ENCODE measurements at regions not wholly inside any gene's neighbourhood (a gene's known extent, or its start where the extent isn't known, plus 50 kb on each side); places are given as distances from the start of the nearest gene placed in this dataset.

DNA sequence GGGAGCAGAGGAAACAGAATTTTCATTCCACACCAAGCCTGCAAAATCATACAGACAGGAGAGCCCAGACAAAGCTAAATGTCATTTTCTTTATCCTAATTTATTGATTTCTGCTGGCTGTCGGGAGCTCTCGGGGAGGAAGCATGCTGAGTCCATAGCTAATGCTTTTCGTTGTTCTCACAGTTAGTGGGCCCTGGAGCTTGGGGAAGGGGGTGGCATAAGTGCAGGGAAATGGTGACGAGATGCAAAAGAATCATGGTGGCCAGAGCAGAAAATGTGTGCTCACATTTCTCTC is 202.4 kb downstream of the TOMM20 start:
- TF ChIP-seq POU2F2 (IDR thresholded peaks at IDR 0.05; ENCODE audit: low read depth, low read length) (no peak), TAF1 (IDR thresholded peaks at IDR 0.05; ENCODE audit: low read depth, low read length) (no peak), POLR2A (IDR thresholded peaks at IDR 0.05; ENCODE audit: low read depth, low read length) (no peak), SPI1 (IDR thresholded peaks at IDR 0.05; ENCODE audit: low read depth, low read length) (no peak), PAX5 (IDR thresholded peaks at IDR 0.05; ENCODE audit: insufficient read depth, low read length, severe bottlenecking) (no peak), POLR2AphosphoS5 (IDR thresholded peaks at IDR 0.05; ENCODE audit: low read depth, low read length) (no peak; the same call in 1 of the 2 replicates)
- no peak for FAIRE-seq
- DNase-seq (ENCODE audit: insufficient read length, low spot score), result no peak

GRCh38 chr1:234925440-234926263 is 203.0 kb downstream of the TOMM20 start:
- DNase-seq (ENCODE audit: insufficient read length, low spot score) (no peak), FAIRE-seq (peak; percentile 23)
- TF ChIP-seq SPI1 (IDR thresholded peaks at IDR 0.05; ENCODE audit: low read depth, low read length) (no peak), POLR2A (IDR thresholded peaks at IDR 0.05; ENCODE audit: low read depth, low read length) (no peak), POLR2AphosphoS5 (IDR thresholded peaks at IDR 0.05; ENCODE audit: low read depth, low read length) (no peak), POU2F2 (IDR thresholded peaks at IDR 0.05; ENCODE audit: low read depth, low read length) (no peak), PAX5 (IDR thresholded peaks at IDR 0.05; ENCODE audit: insufficient read depth, low read length, severe bottlenecking) (no peak), TAF1 (IDR thresholded peaks at IDR 0.05; ENCODE audit: low read depth, low read length) (no peak)

DNA sequence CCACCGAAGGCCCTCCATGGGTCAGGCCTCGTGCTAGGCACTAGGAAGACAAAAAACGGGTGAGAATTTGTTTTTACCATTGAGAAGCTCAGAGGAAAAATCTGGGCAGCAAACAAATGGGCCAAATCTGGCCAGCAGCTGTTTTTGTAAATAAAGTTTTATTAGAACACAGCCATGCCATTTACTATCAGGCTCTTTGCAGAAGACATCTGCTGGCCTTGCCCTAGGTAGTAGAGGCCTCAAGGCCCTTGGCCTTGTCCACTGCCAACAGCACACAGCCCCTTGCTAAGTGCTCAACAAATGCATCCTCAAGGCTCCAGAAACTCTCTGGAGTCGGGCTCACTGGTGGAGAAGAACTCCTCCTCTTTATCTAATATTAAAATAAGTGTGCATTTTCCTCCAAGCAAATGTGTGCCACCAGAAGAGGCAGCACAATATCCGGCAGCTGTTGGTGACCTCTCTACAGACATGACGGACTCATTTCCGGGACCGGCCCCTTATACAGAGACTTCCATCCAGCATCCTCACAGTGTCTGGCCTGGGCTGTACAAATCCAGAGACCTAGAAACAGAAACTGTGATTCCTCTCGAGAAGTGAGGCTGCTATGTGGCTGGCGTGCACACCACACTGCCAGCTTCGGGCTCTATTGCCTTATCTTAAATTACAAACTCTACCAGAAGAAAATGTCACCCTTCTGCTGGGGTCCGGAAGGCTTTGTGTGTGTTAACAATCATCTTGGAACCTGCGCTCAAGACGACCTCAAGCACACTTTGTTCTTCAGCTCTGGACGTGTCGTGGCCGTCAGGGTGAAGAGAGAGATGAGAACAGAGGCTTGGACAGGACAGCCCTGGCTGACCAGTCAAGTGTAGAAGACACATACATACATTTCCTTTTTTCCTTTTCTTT is 203.9 kb downstream of the TOMM20 start:
- TF ChIP-seq SPI1 (IDR thresholded peaks at IDR 0.05; ENCODE audit: low read depth, low read length), result no peak
- no peak for TF ChIP-seq POLR2A (IDR thresholded peaks at IDR 0.05; ENCODE audit: low read depth, low read length)
- TF ChIP-seq TAF1 (IDR thresholded peaks at IDR 0.05; ENCODE audit: low read depth, low read length), result no peak
- TF ChIP-seq PAX5 (IDR thresholded peaks at IDR 0.05; ENCODE audit: insufficient read depth, low read length, severe bottlenecking), result no peak
- no peak for TF ChIP-seq POU2F2 (IDR thresholded peaks at IDR 0.05; ENCODE audit: low read depth, low read length)
- no peak for TF ChIP-seq POLR2AphosphoS5 (IDR thresholded peaks at IDR 0.05; ENCODE audit: low read depth, low read length)
- FAIRE-seq (no peak), DNase-seq (ENCODE audit: insufficient read length, low spot score) (no peak)

- DNase-seq (ENCODE audit: insufficient read length, low spot score) (no peak), FAIRE-seq (no peak)
- TF ChIP-seq TAF1 (IDR thresholded peaks at IDR 0.05; ENCODE audit: low read depth, low read length) (no peak), POLR2A (IDR thresholded peaks at IDR 0.05; ENCODE audit: low read depth, low read length) (no peak), POU2F2 (IDR thresholded peaks at IDR 0.05; ENCODE audit: low read depth, low read length) (no peak)
These were observed 205.0 kb downstream of the TOMM20 start for GRCh38 chr1:234923626-234924025.

GRCh38 chr1:234922987-234923386 is 205.7 kb downstream of the TOMM20 start:
- FAIRE-seq (no peak), DNase-seq (ENCODE audit: insufficient read length, low spot score) (no peak)
- TF ChIP-seq PAX5 (IDR thresholded peaks at IDR 0.05; ENCODE audit: insufficient read depth, low read length, severe bottlenecking) (no peak), POU2F2 (IDR thresholded peaks at IDR 0.05; ENCODE audit: low read depth, low read length) (no peak)

DNA sequence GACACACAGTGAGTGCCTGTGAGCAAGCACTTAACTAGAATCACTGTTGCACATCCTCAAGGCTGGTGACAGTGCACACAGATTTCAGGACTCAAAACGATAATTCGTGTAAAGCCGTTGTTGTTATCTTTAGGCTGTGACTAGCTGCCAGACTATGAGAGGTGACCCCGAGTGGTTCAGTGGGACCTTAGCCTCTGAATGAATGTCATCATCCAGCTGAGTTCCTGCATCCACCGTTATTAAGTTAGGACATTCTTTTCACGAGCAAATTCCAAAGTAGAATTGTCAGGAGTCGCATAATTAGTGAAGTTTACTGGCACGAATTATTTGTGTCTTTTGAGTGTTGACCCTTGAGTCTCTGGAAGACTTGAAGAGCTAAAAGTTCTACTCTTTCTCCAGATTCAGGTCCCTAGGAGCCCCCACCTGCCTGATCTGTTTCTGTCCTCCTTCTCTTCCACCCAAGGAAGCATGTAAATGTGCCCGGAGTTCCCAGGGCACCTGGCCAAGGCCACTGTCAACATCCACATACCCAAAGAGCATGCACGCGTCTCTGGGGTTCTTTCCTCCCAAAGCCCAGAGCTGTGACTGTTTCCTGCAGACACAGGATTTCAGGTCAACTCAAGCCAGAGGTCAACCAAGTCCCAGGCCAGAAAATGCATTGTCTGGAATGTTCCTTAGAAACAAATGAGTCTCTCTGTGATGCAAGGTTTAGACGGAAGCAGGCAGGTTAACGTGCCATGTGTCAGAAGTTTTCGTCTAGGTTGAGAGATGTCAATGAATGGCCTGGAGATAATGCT is 207.2 kb downstream of the TOMM20 start:
- DNase-seq (ENCODE audit: insufficient read length, low spot score), result no peak
- no peak for FAIRE-seq
- no peak for TF ChIP-seq SPI1 (IDR thresholded peaks at IDR 0.05; ENCODE audit: low read depth, low read length)
- TF ChIP-seq TAF1 (IDR thresholded peaks at IDR 0.05; ENCODE audit: low read depth, low read length), result no peak

DNA sequence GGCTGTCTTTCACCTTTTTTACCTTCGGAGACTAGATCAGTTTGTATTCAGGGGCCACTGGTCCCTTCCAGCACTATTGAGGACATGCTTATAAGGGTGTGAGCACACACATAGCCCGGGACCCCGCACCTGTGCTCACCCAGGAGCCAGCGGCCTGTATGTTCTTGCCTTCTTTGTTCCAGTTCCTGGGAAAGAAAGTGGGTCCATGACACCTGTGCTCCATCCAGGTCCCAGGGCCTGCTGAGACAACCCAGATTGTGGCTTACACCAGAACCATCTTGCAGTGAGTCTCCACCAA is 207.8 kb downstream of the TOMM20 start:
- FAIRE-seq (no peak), DNase-seq (ENCODE audit: insufficient read length, low spot score) (no peak)
- TF ChIP-seq POLR2A (IDR thresholded peaks at IDR 0.05; ENCODE audit: low read depth, low read length) (no peak), SPI1 (IDR thresholded peaks at IDR 0.05; ENCODE audit: low read depth, low read length) (no peak), POU2F2 (IDR thresholded peaks at IDR 0.05; ENCODE audit: low read depth, low read length) (no peak), PAX5 (IDR thresholded peaks at IDR 0.05; ENCODE audit: insufficient read depth, low read length, severe bottlenecking) (no peak), TAF1 (IDR thresholded peaks at IDR 0.05; ENCODE audit: low read depth, low read length) (no peak), POLR2AphosphoS5 (IDR thresholded peaks at IDR 0.05; ENCODE audit: low read depth, low read length) (no peak)

DNA sequence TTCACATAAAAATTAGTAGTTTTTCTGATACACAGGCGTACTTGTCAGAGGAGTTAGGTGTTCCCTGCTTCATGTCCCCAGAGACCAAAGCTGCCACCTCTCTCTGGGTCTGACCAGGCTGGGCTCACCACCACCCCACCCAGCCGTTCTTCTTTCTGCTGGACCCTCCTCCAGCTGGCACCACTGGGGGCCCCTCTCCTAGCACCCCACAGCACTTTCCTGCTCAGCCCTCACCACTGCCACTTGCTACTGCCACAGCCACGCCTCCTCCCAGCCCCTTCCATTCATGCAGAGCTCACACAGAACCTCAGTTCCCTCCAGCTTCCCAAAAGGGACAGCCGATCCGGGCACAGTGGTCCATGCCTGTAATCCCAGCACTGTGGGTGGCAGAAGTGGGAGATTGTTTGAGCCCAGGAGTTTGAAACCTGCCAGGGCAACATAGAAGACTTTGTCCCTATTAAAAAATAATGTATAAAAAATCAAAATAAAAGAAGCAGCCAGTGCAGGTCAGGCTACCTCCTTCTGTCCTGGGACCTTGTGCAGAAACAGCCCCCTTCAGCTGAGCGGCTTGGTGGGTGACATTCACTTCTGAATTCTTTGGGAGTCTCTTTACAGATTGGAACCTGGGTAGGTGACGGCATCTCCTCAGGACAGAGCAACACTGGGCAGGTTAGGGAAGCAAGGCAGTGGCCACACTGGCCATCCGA is 208.3 kb downstream of the TOMM20 start:
- DNase-seq (ENCODE audit: insufficient read length, low spot score), result no peak
- TF ChIP-seq POLR2A (IDR thresholded peaks at IDR 0.05; ENCODE audit: low read depth, low read length) (no peak), TAF1 (IDR thresholded peaks at IDR 0.05; ENCODE audit: low read depth, low read length) (no peak), SPI1 (IDR thresholded peaks at IDR 0.05; ENCODE audit: low read depth, low read length) (no peak)
- FAIRE-seq, result no peak

DNA sequence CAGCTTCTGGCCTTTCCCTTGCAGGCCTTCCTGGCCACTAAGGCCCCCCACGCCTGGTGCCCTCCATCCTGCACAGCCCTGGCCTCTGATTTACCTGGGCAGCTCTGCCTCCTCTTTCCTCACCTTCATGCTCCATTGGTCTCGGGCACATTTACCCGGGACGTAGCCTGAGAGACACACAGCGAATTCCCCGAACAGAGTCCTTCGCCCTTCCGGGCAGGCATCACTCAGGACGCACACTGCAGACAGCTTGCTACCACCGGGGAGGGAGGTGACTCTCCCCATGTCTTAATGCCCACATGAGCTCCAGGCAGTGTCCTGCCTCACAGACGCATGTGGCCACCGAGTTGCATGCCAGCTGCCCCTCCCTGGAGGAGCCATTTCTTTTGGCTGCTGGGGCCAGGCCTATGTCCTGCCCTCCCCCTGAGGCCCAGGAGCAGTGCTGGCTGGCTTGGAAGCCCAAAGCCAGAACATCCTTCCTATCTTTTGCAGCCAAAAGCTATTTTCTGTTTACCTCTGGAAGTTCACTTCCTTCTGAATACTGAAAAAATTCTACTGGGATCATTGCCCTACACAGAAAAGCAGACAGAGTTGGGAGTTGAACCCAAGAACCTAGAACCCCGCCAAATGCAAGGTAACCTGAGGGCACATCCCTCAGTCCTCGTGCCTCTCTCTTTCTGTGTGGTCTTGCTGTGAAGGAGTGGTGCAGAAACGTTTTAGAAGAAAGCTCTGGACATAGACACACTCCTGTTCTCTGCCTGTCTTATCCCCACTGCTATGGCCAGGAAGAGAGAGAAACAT is 209.5 kb downstream of the TOMM20 start:
- FAIRE-seq (no peak), DNase-seq (ENCODE audit: insufficient read length, low spot score) (no peak)
- TF ChIP-seq POU2F2 (IDR thresholded peaks at IDR 0.05; ENCODE audit: low read depth, low read length), result no peak
- TF ChIP-seq SPI1 (IDR thresholded peaks at IDR 0.05; ENCODE audit: low read depth, low read length), result no peak
- TF ChIP-seq POLR2AphosphoS5 (IDR thresholded peaks at IDR 0.05; ENCODE audit: low read depth, low read length), result no peak
- TF ChIP-seq TAF1 (IDR thresholded peaks at IDR 0.05; ENCODE audit: low read depth, low read length), result no peak
- no peak for TF ChIP-seq POLR2A (IDR thresholded peaks at IDR 0.05; ENCODE audit: low read depth, low read length)
- no peak for TF ChIP-seq PAX5 (IDR thresholded peaks at IDR 0.05; ENCODE audit: insufficient read depth, low read length, severe bottlenecking)
